GM21737 (cell line): ENCODE measurements at regions not wholly inside any gene's neighbourhood (a gene's known extent, or its start where the extent isn't known, plus 50 kb on each side); places are given as distances from the start of the nearest gene placed in this dataset.

Experiments
- ATAC-seq: cut with Tn5 transposase; IDR thresholded peaks from one replicate; pipeline ENCODE4 v1.9.1; 2021; ENCODE audit warnings: mild to moderate bottlenecking, moderate library complexity; ENCODE audit not compliant: unreplicated experiment

DNA sequence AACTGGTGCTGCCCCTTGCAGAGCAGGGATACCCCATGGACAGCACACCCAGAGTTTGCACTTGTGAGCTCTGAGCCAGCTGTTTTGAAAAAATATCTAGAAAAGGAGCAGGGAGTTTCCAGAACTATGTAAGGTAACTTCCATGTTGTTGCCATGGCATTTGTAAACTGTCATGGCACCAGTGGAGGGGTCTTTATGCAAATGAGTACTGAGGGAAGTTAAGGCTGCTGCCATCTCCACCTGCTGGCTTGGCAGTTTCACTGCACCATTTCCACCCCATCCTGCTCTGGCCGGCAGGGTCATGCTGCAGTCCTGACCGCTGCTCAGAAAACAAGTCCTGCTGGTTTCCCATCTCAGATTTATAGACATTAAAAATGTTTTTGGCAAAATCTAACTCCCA, 52.3 kb upstream of the SNTG2 start:
- no peak for ATAC-seq

DNA sequence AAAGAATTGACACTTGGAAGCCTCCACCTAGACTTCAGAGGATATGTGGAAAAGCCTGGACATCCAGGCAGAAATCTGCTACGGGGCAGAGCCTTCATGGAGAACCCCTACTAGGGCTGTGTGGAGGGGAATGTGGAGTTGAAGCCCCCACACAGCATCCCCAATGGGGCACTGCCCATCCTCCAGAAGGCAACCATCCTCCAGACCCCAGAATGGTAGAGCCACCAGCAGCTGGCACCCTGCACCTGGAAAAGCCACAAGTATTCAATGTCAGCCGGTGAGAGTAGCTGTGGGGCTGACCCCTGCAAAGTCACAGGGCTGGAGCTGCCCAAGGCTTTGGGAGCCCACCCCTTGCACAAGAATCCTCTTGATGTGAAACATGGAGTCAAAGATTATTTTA, 53.6 kb upstream of the SNTG2 start:
- ATAC-seq: no peak

DNA sequence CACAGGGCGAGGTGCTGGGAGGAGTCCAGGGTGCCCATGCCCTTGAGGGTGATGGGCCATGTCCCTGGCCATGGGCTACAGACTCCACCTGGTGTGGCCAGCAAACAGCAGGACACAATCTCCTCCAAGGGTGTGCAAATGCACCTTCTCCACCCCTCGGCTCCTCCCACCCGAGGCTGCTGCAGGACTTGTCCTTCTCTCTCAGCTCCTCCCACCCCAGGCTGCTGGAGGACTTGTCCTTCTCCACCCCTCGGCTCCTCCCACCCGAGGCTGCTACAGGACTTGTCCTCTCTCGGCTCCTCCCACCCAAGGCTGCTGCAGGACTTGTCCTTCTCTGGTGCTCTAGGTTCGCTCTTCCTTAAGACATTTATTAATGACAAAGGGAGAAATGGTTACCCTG, 57.3 kb upstream of the SNTG2 start:
- no peak for ATAC-seq

DNA sequence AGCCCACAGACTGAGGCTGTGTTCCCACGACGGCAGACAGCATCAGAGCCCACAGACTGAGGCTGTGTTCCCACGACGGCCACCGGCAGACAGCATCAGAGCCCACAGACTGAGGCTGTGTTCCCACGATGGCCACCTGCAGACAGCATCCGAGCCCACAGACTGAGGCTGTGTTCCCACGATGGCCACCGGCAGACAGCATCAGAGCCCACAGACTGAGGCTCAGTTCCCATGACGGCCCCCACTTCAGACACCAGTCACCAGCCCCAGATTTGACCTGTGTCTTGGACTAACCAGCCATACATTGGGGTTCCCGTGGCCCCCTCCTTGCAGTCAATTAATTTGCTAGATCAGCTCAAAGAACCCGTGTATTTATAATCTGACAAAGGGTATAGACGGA, 57.8 kb upstream of the SNTG2 start:
- no peak for ATAC-seq

DNA sequence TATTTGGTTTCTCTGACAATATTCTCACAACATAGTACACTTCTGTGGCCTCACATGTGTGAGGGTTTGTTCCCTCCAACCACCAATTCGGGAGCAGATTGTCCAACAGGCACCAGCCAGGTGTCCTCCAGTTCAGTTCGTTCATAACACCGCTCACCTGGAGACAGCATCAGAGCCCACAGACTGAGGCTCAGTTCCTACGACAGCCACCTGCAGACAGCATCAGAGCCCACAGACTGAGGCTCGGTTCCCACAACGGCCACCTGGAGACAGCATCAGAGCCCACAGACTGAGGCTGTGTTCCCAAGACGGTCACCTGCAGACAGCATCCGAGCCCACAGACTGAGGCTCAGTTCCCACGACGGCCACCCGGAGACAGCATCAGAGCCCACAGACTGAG, 58.2 kb upstream of the SNTG2 start:
- ATAC-seq: no peak

DNA sequence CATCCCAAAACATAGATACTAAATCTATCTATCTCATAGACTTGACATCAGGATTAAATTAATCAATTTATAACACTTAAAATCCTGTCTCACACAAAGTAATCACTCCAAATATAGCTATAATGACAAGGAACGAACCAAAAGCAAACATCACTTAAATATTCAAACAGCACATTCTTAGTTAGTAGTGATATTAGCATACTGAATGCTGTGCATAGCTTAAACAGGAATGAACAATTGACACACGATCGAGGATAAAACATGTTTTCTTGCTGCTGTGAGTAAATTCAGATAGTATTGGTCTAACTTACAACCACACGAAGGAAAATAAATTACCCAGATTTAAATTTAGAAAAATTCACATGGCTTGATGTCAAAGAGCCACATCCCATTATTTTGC, 58.9 kb upstream of the SNTG2 start:
- no peak for ATAC-seq

DNA sequence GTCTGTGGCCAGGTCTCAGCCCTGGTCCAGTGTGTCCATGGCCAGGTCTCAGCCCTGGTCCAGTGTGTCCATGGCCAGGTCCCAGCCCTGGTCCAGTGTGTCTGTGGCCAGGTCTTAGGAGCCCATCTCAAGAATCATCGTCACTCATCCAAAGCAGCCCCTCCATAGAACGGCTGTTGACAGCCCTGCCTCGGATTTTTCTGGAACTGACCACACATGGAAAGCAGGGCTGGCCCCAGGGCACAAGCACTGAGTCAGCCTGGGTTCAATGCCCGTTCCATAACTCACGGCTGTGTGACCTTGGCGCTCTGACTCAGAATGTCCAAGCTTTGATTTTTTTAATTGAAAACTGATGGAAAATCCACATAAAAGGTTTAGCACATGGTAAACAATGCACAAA, 59.9 kb upstream of the SNTG2 start:
- ATAC-seq: no peak

DNA sequence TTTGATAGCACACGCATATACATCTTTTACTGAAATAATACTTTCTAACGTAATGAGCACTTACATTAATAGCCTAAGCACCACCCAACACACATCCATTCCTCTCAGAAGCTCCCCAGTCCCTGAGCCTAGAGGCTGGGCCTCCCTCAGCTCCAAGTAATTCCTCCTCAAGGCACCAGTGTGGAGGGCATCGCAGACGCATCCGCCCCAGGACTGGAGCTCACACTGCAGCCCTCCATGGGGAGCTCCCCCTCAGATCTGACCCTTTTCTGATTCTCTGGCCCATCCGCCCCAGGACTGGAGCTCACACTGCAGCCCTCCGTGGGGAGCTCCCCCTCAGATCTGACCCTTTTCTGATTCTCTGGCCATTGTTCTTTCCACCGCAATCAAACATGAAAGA, 60.4 kb upstream of the SNTG2 start:
- no peak for ATAC-seq

DNA sequence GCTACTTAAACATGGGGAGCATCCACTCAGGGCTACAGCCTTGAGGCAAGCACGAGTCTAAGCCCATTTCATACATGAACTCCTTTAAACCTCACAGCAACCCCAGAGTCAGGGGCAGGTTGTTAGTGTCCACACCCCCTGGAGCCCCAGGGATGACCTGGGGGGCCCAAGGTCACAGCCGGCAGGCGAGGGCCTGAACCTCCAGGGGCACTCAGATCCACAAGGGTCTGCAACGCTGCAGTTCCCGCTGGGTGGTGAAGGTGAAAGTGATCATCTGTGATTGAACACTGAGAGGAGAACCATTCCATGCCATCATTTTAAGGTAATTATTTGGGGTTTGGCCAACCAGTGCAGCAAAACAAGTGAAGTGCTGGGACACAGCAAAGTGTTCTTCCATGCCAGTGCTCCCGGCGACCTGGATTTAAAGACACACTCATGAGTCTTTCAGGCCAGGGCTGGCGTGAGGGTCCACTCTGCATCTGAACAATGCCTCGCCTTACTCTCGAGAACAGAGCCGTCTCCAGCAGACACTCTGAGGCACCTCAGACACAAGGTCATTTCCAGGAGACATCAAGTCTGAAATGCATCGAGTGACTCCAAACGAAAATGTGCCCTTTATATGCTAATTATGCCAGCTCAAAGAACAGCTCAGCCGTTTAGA, 61.6 kb upstream of the SNTG2 start:
- ATAC-seq: no peak

DNA sequence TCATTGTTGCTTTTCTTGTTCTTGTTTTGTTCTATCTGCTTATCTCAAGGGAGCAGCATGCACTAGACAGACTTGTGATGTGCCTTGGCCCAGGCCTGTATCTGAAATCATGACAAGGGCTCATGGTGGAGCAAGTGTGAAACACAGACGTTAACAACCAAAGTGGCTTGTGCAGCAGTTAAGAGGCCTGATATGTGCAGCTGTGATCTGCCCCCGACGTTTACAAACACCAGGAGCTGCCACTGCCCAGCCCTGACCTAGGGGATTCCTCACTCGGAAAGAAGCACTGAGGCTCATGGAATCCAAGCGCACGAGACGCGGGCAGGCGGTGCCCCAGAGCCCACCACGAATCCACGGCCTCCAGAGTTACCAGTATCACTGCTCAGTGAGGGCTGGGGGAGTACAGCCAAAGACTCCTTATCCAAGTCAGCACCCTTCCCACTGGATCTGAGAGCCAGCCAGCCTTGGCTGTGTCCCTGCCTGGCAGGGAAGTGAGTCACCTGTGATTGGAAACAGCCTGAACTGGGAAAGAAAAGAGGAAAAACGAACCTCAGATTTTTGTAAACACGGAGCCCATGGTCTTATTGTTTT, 62.3 kb upstream of the SNTG2 start:
- no peak for ATAC-seq

DNA sequence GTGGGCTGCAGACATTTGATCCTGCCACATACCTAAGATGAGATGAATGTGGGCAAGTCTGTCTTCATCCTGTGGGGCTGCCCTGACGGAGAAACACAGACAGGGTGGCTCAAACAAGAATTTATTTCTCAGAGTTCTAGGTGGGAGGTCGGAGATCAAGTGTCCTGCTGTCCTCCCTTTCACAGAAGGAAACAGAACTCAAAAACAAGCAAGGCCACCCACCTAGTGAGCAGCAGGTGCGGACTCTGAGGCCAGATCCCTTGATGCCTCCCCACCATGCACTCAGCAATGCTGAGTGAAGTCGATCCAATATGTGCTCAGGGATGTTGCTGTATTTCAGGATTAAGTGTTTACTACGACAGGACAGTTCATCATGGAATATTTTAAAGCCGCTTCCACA, 63.0 kb upstream of the SNTG2 start:
- ATAC-seq: no peak

DNA sequence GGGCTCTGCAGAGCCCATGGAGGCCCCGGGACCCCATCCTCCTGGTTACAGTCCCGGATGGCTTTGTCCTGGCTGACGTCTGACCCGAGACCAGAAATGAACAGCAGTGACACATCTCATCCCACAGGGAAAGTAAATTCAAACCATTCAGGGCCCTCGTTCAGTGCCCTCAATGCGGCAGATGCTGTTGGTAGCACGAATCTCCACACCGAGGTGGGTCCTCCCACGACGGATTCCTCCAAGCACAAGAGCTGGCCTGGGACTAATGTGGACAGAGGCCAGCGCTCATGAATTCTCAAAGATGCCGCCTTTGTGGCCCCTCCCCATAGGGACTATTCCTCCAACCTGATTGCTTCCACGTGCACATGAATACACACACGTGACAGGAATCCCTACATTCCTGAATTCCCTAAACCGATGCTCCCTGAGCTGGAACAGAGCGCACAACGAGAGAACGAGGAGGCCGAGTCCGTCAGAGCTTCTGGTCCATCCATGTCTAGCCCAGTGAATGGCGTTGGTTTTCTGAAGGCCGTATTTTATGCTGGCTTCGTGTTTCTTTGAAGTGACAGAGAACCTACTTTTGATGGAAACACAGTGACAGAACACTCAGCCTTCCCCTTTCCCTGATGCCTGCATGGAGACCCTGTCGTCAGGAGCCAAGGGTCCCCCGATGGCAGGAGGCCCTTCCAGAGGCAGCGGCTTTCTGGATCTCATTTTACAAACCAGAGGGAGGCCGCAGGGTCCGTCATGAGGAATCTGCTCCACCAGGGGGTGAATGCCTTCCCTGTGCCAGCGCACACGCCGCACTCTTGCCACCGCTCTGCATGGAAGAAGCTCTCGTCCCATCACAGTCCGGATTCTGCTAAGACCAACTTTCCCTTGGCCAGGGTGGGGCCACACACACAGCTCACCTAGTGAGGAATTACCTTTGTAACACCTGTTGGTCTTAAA, 64.3 kb upstream of the SNTG2 start:
- ATAC-seq: no peak

DNA sequence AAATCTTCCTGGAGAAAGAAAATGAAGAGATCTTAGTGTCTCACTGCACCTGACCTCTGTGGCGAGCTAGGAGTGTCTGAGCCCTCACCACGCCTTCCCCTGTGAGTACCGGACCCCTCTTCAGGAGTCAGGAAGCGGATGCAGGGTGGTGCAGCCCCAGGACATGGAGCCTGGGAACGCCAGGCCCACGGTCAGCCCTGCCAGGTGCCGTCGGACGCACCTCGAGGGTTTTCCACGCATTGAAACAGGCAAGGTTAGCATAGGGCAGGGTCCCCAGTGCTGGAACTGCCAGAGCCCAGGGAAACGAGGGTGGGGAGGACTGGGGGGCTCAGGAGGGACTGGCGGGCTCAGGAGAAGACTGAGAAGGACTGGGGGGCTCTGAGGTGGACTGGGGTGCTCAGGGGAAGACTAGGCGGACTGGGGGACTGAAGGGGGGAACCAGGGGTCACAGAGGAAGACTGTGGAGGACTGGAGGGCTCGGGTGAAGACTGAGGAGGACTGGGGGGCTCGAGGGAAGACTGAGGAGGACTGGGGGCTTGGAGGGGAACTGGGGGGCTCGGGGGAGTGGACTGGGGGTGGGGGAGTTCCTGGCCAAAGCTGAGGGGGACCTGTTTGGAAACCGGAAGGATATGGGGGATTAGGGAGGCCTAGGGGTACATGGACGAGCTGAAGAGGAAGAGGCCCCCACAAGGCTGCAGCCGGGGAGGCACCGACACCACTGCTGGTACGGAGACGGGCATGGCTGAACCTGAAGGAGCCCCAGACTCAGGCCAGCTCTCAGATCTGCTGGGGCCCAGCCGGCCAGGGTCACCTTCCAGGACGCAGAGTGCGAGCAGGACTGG, 65.2 kb upstream of the SNTG2 start:
- ATAC-seq: no peak

DNA sequence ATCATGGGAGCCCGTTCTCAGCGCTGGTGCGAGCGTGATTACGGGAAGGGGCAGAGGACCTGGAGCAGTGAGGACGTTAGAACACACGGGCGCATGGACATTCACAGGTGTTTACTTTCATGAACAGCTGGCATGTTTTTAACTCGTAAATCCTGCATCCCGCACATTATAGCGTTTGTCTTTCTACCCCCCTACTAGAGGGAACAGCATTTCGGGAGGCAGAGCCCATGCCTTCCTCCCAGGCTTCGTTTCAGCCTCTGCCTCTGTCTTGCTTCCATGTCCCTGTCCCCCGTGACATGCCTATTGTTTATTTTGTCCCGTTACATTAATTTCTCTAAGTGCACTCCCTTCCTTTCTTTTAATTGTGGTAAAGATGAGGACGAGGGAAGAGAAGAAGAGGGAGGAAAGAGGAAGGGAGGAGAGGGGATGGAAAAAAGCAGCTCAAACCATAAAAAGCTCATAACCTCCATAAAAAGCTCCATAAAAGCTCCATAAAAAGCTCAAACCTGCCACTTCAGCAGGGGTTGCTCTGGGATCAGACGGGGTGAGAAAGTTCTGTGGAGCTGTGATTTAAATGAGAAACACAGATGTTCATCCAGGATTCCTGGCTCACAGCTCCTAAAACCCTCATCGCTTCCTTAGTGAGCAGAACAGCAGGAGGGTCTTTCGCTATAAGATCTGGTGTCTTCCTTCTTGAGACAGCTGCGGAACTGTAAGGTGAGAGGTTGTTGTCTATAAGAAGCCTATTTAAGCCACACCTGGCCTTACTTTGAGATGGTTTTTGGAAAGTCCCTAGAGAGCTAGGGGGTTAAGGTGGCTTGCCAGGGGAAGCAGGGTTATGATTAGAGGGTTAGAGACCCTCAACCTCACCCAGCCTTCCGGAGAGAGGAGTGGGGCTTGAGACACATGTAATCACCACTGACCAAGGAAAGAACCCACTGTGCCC, 66.6 kb upstream of the SNTG2 start:
- no peak for ATAC-seq

DNA sequence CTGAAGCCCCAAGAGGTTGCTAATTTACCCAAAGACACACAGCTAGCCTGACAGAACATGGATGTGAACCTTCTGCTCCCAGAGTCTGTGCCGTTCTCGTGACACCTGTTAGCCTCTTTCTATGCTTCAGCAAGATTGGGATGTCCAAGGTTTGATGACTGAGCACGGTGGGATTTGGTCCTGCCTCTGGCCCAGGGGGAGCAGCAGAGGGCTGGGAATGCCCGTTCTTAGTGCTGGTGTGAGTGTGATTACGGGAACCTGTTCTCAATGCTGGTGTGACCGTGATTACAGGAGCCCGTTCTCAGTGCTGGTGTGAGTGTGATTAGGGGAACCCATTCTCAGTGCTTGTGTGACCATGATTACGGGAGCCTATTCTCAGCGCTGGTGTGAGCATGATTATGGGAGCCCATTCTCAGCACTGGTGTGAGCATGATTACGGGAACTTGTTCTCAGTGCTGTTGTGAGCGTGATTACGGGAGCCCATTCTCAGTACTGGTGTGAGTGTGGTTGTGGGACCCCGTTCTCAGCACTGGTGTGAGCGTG, 67.3 kb upstream of the SNTG2 start:
- no peak for ATAC-seq

DNA sequence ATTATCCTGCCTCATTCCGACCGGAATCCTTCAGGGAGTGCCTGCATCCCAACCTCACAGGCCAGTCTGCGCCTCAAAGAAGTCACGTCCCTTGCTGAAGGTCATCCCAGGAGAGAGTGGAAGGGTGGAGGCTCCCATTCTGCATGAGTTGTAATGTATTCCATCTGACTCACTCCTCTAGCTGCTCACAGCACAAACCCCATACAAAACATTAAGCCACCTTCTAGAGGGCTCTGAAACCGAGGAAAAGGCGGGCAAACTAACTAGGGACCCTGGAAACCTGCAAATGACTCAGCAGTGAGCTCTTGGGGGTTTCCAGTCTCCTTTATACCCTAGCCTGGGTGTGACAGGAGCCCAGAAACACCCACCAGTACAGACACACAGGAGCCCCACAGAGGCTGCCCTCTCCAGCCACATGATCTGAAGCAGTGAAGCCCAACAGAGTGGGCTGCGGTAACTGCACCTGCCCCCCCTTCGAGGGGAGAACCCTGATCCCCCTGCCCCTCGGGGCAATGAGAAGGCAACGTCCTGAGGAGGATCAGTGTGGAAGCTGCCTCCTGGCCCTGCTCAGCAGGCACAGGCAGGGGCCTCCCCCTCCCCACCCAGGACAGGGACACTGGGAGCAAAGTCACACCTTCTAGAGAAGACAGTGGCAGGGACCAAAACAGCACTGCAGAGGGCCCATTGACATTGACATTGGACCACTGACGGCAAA, 69.3 kb upstream of the SNTG2 start:
- no peak for ATAC-seq

DNA sequence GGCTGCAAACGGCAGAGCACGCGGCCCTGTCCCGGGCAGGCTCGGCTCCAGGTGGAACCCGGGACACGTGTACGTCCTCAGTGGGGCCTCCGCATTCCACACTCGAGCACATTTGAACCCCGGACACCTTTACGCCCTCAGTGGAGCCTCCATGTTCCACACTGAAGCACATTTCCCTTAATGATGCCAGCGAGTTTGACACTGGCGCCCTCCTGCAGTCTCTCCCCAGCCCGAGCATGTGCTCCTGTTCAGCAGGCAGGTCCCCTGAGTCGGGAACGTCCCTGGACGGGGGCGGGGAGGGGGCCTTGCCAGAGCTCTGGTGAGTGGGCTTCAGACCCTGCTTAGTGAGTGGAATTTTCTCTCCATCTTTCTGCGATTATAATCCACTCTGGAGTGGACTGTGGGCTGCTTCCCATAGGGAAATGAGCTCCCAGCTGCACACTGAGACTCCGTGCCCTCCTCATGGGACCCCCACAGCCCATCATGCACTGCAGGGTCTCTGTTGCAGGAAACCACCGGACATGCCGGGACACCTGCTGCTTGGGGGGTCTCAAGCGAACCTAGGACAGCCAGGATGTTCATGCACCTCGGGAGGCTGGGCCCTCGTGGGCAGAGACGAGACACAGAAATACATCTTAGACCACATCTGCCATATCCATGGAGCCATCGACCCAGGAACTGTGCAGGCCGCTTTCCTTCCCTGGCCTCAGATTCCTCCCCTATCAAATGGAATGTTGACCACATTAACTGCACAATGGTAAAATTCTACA, 70.3 kb upstream of the SNTG2 start:
- no peak for ATAC-seq

DNA sequence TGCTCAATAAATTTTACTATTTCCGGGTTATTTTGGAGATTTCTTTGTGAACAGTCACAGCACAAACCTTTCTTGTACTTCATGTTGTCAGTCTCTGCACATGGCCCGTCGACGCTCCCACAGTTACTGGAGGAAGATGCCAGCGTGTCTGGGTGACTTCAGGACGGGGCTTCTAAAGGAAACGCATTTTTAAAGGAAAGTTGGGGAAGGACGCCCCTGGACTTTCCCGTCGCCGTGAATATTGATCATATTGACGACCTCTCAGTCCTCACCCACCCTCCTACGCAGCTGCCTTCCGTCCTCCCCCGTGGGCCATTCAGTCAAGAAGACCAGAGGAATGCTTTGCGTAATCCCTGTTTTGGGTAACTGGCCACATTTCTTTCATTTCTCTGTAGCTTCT, 71.1 kb upstream of the SNTG2 start:
- ATAC-seq: no peak
